ENCODE measurements at regions not wholly inside any gene's neighbourhood (a gene's known extent, or its start where the extent isn't known, plus 50 kb on each side); places are given as distances from the start of the nearest gene placed in this dataset.
A peak's percentile ranks its signal among the peaks of the same experiment; 100 is the strongest.

DNA sequence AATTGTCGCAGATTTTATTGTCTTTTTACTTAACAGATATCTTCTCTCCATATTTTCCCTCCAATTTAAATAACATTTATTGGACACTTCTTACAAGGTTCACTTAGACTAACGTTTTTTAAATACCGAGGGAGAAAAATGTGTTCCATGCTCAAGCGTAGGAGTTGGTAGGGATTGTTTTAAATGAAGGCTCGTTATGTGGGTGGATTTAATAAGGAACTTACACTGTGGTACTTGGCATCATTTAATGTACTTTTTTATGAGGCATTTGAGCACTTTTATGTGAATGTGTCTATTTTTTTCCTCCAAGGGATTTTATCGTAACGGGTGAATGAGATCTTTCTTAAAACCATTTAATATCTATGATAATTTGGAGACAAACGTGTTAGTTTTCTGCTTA lies 125.0 kb upstream of the MTHFD1L start:
- no peak for DNase-seq (ENCODE audit: low spot score)
- H3K4me1 ChIP-seq (ENCODE audit: insufficient read depth) = peaks cover 7% of the 10 kb centered on the region
- H3K9me2 ChIP-seq (replicated peaks; ENCODE audit: insufficient read depth) = no peaks in the 10 kb centered on the region
- H3K4me2 ChIP-seq = no peak overlapping the region
- TF ChIP-seq EZH2 (IDR thresholded peaks at IDR 0.05; ENCODE audit: borderline replicate concordance) (no peak), EZH2phosphoT487 (IDR thresholded peaks at IDR 0.05; ENCODE audit: low read depth, severe bottlenecking, unreplicated experiment) (no peak)
- TF ChIP-seq, protein P1, sequence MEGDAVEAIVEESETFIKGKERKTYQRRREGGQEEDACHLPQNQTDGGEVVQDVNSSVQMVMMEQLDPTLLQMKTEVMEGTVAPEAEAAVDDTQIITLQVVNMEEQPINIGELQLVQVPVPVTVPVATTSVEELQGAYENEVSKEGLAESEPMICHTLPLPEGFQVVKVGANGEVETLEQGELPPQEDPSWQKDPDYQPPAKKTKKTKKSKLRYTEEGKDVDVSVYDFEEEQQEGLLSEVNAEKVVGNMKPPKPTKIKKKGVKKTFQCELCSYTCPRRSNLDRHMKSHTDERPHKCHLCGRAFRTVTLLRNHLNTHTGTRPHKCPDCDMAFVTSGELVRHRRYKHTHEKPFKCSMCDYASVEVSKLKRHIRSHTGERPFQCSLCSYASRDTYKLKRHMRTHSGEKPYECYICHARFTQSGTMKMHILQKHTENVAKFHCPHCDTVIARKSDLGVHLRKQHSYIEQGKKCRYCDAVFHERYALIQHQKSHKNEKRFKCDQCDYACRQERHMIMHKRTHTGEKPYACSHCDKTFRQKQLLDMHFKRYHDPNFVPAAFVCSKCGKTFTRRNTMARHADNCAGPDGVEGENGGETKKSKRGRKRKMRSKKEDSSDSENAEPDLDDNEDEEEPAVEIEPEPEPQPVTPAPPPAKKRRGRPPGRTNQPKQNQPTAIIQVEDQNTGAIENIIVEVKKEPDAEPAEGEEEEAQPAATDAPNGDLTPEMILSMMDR (IDR thresholded peaks at IDR 0.05; ENCODE audit: poor library complexity) = no peak
- 70% methylated on average over 8 of the region's 8 CpGs for WGBS (ENCODE audit: low lambda C conversion rate, missing lambda C conversion rate)
- no peak overlapping the region for H3K4me3 ChIP-seq
- H3K36me3 ChIP-seq (replicated peaks; ENCODE audit: insufficient read depth, low read depth) = no peaks in the 10 kb centered on the region
- no peaks in the 10 kb centered on the region for H3K9me3 ChIP-seq (ENCODE audit: low read depth)
- H2AFZ ChIP-seq = no peak overlapping the region
- H3K27ac ChIP-seq = no peak overlapping the region
- H3K79me2 ChIP-seq = peaks cover 11% of the 10 kb centered on the region
- H3K27me3 ChIP-seq = no peaks in the 10 kb centered on the region
- no peaks in the 10 kb centered on the region for H4K20me1 ChIP-seq (ENCODE audit: insufficient read depth, poor library complexity, severe bottlenecking)

DNA sequence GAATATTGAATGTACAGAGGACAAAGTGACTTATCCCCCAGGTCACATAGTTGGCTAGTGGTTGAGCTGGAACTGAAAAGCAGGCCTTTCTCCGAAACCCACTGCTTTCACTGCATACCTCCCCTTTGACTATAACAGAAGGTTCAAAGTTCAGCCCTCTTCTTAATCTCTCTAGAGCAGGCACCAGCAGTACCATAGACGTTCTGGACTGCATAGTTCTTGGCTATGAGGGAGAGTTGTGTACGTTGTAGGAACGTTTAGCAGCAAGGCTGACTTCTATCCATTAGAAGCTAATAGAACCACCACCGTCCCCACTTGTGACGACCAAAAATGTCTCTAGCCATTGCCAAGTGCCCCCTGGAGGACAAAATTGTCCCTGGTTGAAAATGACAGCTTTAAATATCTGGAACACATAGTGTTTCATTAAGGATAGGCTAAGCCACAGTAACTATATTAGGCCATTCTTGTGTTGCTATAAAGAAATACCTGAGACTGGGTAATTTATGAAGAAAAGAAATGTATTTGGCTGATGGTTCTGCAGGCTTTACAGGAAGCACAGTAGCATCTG lies 123.8 kb upstream of the MTHFD1L start:
- TF ChIP-seq EZH2phosphoT487 (IDR thresholded peaks at IDR 0.05; ENCODE audit: low read depth, severe bottlenecking, unreplicated experiment) = no peak
- TF ChIP-seq, protein P1 (IDR thresholded peaks at IDR 0.05; ENCODE audit: poor library complexity) = peak; percentile 33
- Histone ChIP-seq H3K4me3 (no peak overlapping the region), H2AFZ (no peak overlapping the region), H3K9me3 (ENCODE audit: low read depth) (no peaks in the 10 kb centered on the region), H3K27ac (no peak overlapping the region), H3K36me3 (replicated peaks; ENCODE audit: insufficient read depth, low read depth) (no peaks in the 10 kb centered on the region), H3K27me3 (no peaks in the 10 kb centered on the region), H3K79me2 (peaks cover 11% of the 10 kb centered on the region), H3K9me2 (replicated peaks; ENCODE audit: insufficient read depth) (no peaks in the 10 kb centered on the region), H3K4me2 (peak overlapping the region; percentile 10), H3K4me1 (ENCODE audit: insufficient read depth) (peaks cover 7% of the 10 kb centered on the region), H4K20me1 (ENCODE audit: insufficient read depth, poor library complexity, severe bottlenecking) (no peaks in the 10 kb centered on the region)
- 50% methylated on average over 6 of the region's 6 CpGs for WGBS (ENCODE audit: low lambda C conversion rate, missing lambda C conversion rate)
- DNase-seq (ENCODE audit: low spot score) = no peak

DNA sequence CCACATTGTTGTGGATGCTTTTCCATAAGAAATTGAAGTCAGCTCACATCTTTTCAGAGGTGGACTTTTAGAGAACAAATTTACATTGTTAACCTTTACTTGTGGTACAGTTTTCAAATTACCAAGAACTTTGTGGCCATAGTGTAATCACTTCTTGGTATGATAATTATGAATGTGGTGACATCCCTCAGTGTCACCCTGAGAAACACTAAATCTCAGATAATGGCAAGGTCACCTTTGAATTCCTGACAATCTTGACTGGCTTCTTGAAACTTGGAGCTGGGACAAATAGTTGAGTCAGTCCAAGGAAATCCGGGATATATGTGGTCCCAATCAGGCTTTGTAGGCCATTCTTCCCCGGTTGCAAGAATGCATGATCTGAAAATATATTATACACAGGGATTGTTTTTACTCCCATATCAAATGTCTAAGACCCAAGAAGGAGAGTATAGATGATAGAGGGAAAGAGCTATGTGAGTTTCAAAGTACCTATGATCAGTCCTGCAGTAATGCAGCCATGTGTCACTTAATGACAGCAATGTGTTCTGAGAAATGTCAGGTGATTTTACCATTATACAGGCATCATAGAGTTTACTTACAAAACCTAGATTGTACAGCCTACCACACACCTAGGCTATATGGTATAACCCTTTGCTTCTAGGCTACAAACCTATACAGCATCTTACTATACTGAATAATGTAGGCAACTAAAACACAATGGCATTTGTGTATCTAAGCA lies 120.8 kb upstream of the MTHFD1L start:
- H3K27me3 ChIP-seq = no peaks in the 10 kb centered on the region
- no peak overlapping the region for H3K27ac ChIP-seq
- H3K9me2 ChIP-seq (replicated peaks; ENCODE audit: insufficient read depth) = no peaks in the 10 kb centered on the region
- H3K9me3 ChIP-seq (ENCODE audit: low read depth) = no peaks in the 10 kb centered on the region
- peaks cover 7% of the 10 kb centered on the region for H3K4me1 ChIP-seq (ENCODE audit: insufficient read depth)
- no peaks in the 10 kb centered on the region for H4K20me1 ChIP-seq (ENCODE audit: insufficient read depth, poor library complexity, severe bottlenecking)
- TF ChIP-seq EZH2phosphoT487 (IDR thresholded peaks at IDR 0.05; ENCODE audit: low read depth, severe bottlenecking, unreplicated experiment) = no peak
- TF ChIP-seq EZH2 (IDR thresholded peaks at IDR 0.05; ENCODE audit: borderline replicate concordance) = no peak
- TF ChIP-seq, protein P1 (IDR thresholded peaks at IDR 0.05; ENCODE audit: poor library complexity) = no peak
- peaks cover 12% of the 10 kb centered on the region for H3K79me2 ChIP-seq
- H2AFZ ChIP-seq = no peak overlapping the region
- H3K36me3 ChIP-seq (replicated peaks; ENCODE audit: insufficient read depth, low read depth) = no peaks in the 10 kb centered on the region
- 75% methylated on average over 2 of the region's 2 CpGs for WGBS (ENCODE audit: low lambda C conversion rate, missing lambda C conversion rate)
- H3K4me3 ChIP-seq = no peak overlapping the region
- DNase-seq (ENCODE audit: low spot score) = no peak
- H3K4me2 ChIP-seq = no peak overlapping the region

Data from hepatocyte (in vitro differentiated cells).